K562 (cell line): ENCODE measurements at regions not wholly inside any gene's neighbourhood (a gene's known extent, or its start where the extent isn't known, plus 50 kb on each side); places are given as distances from the start of the nearest gene placed in this dataset.

Experiments used
- ATAC-seq: fragments of 200-7000 bp; cut with Tn5 transposase; 3 replicates; pipeline ENCODE4 v1.9.1; 2020; ENCODE audit warnings: moderate library complexity
- BruUV-seq: library from RNA; stranded (reverse); fragments of 400-500 nt; replicated peaks from 2 replicates; lab custom pipeline; 2021; lab: Mats Ljungman, UMichigan
- CTCF ChIA-PET: fragments of 300-600 bp; formaldehyde crosslinking; extraction: SDS; loops from one replicate; lab custom pipeline; 2021; ENCODE audit warnings: low intra/inter-chr PET ratio; lab: Yijun Ruan, JAX
- POLR2A ChIA-PET: fragments of 300-600, 350-650 bp; sonication (Branson Sonifier 250); formaldehyde crosslinking; extraction: SDS; loops from one replicate; lab custom pipeline; 2021; ENCODE audit warnings: antibody characterized with exemption, inconsistent platforms; lab: Yijun Ruan, JAX
- DNase-seq, 4 experiments: peaks; one replicate each; pipeline versions ENCODE4 v3.0.0 to v3.0.0-alpha.2; 2011 to 2018; ENCODE audit warnings: low spot score in 3 of 4, mixed read lengths in 3 of 4; ENCODE audit errors: extremely low read depth in 1 of 4
- FAIRE-seq: peaks from 2 replicates; lab custom pipeline; 2011; peaks lifted over from hg19 to GRCh38; lab: Jason Lieb, UNC
- H2AFZ ChIP-seq: 2 replicates; pipeline ENCODE4 v1.6.0; 2011; ENCODE audit warnings: low read depth, low read length, control low read depth, inconsistent platforms
- H3K27ac ChIP-seq: fragments of 200-600 bp; 3 replicates; pipeline ENCODE4 v1.8.0; 2011; ENCODE audit warnings: low read depth, mild to moderate bottlenecking, control low read depth, inconsistent platforms, low read length, moderate library complexity, mixed read lengths; ENCODE audit errors: extremely low read depth
- H3K27me3 ChIP-seq, 2 experiments: fragments of 300-600 bp in 1 of 2; 2 replicates in 1 of 2; 3 replicates in 1 of 2; pipeline versions ENCODE4 v1.6.0 to v1.8.0; 2011; ENCODE audit warnings: inconsistent platforms in 2 of 2, low read length in 2 of 2, mild to moderate bottlenecking in 1 of 2, mixed read lengths in 1 of 2, moderate library complexity in 1 of 2; ENCODE audit not compliant: control insufficient read depth in 2 of 2, insufficient read depth in 2 of 2
- H3K36me3 ChIP-seq: fragments of 300-600 bp; 3 replicates; pipeline ENCODE4 v1.8.0; 2011; ENCODE audit warnings: mild to moderate bottlenecking, low read length, inconsistent platforms; ENCODE audit not compliant: control insufficient read depth, insufficient read depth
- H3K4me1 ChIP-seq, 2 experiments: fragments of 200-600 bp in 1 of 2; replicated peaks in 1 of 2; 2 replicates in 1 of 2; 3 replicates in 1 of 2; pipeline versions ENCODE4 v1.5.1 to v1.8.0; 2011; ENCODE audit warnings: inconsistent platforms in 2 of 2, low read length in 2 of 2, mild to moderate bottlenecking in 1 of 2, mixed read lengths in 1 of 2, moderate library complexity in 1 of 2; ENCODE audit not compliant: control insufficient read depth in 2 of 2, insufficient read depth in 2 of 2
- H3K4me2 ChIP-seq: 2 replicates; pipeline ENCODE4 v1.6.1; 2011; ENCODE audit warnings: low read length, control low read depth, inconsistent platforms, mixed read lengths; ENCODE audit not compliant: insufficient read depth
- H3K4me3 ChIP-seq: fragments of 200-600 bp; sonication (generic), shearing (Covaris generic); 2 replicates; pipeline ENCODE4 v1.5.1; 2016; ENCODE audit warnings: control low read depth, inconsistent platforms
- H3K79me2 ChIP-seq: fragments of 200-600 bp; 3 replicates; pipeline ENCODE4 v1.8.0; 2011; ENCODE audit warnings: low read length, inconsistent platforms; ENCODE audit not compliant: control insufficient read depth, insufficient read depth
- H3K9ac ChIP-seq, 2 experiments: 2 replicates each; pipeline versions ENCODE4 v1.6.0 to v1.6.1; 2011; ENCODE audit warnings: low read depth in 2 of 2, low read length in 2 of 2, control low read depth in 1 of 2, inconsistent platforms in 1 of 2, mild to moderate bottlenecking in 1 of 2, mixed read lengths in 1 of 2; ENCODE audit not compliant: insufficient read depth in 1 of 2
- H3K9me1 ChIP-seq: one replicate; pipeline ENCODE4 v1.6.0; 2011; ENCODE audit warnings: inconsistent platforms, mild to moderate bottlenecking, low read length, moderate library complexity; ENCODE audit not compliant: control insufficient read depth, insufficient read depth
- H3K9me3 ChIP-seq: replicated peaks from 2 replicates; pipeline ENCODE4 v1.5.1; 2011; ENCODE audit warnings: low read depth, low read length, inconsistent platforms; ENCODE audit not compliant: control insufficient read depth, insufficient read depth
- H4K20me1 ChIP-seq: replicated peaks from 2 replicates; pipeline ENCODE4 v1.6.1; 2011; ENCODE audit warnings: low read length, inconsistent platforms, mixed read lengths; ENCODE audit not compliant: control insufficient read depth, insufficient read depth
- ADNP ChIP-seq: fragments of 200-800 bp; sonication (Bioruptor generic); IDR thresholded peaks from 2 replicates; pipeline ENCODE4 v1.6.1; 2016; ENCODE audit warnings: missing genetic modification characterization, missing compliant biosample characterization
- CBX2 ChIP-seq: fragments of 200-600 bp; sonication (generic); IDR thresholded peaks from one replicate; pipeline ENCODE4 v1.6.1; 2012; ENCODE audit warnings: mild to moderate bottlenecking, low read length, inconsistent platforms; ENCODE audit not compliant: insufficient read depth, poor library complexity, severe bottlenecking
- HIVEP1 ChIP-seq: fragments of 250-450 bp; sonication (Bioruptor Pico); IDR thresholded peaks from 2 replicates; pipeline ENCODE4 v1.4.0; 2020; ENCODE audit warnings: mild to moderate bottlenecking
- POLR2A ChIP-seq: fragments of 450-650 bp; conservative IDR thresholded peaks from 2 replicates; pipeline ENCODE4 v1.6.1; 2016
- RBFOX2 ChIP-seq: fragments of 200-400 bp; formaldehyde crosslinking; IDR thresholded peaks from 2 replicates; pipeline ENCODE4 v1.6.1; 2017; ENCODE audit warnings: low read depth, mild to moderate bottlenecking, low read length, moderate library complexity
- TEAD4 ChIP-seq, 2 experiments: sonication (generic) in 1 of 2; formaldehyde crosslinking in 1 of 2; IDR thresholded peaks; 2 replicates each; pipeline versions ENCODE4 v1.6.1 to v1.8.0; 2012 to 2022; ENCODE audit warnings: borderline replicate concordance in 1 of 2, inconsistent platforms in 1 of 2, low read length in 1 of 2, mild to moderate bottlenecking in 1 of 2, missing genetic modification reagents in 1 of 2
- WGBS: fragments of 100-300 bp; shearing (Covaris generic); methylation state at CpG from one replicate; pipeline ENCODE4 v1.1.6; 2016; ENCODE audit warnings: low coverage, mixed read lengths; ENCODE audit not compliant: insufficient coverage; ENCODE audit errors: missing lambda C conversion rate; 5-methylcytosine and 5-hydroxymethylcytosine counted together
- in situ Hi-C: fragments of 300-500 bp; cut with MboI; formaldehyde crosslinking; loops from 4 replicates; pipeline ENCODE4 v1.15.0; 2018; ENCODE audit warnings: inconsistent platforms, mixed read lengths
- intact Hi-C: fragments of 100-400 bp; cut with micrococcal nuclease; formaldehyde crosslinking; loops from 2 replicates; pipeline ENCODE4 v1.14.2; 2022
- TF ChIP-seq, protein P1 (sequence below): sonication (generic); formaldehyde crosslinking; IDR thresholded peaks from 2 replicates; pipeline ENCODE4 v1.8.1; 2023; ENCODE audit warnings: missing genetic modification reagents, mild to moderate bottlenecking, borderline replicate concordance

DNA sequence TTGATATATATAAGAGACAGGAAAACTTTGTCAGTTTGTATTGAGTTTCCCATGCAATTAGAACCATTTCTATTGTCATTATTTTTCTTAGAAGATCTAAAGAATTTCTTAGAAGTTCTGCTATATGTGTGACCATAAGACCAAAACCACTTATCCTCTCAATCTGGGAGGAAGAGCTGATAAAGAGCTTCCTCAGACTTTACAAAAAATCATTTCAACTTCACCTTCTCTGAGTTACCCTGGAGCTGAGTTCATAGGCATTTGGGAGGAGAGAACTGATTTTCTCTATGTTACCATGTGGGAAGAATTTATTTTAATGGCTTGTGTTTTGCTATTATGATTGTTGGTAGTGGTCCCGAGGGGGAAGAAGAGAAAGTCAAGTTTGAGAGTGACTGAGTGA, 329.3 kb downstream of the GPD2 start:
- Histone ChIP-seq H3K9me3 (no peaks in the 10 kb centered on the region), H4K20me1 (no peaks in the 10 kb centered on the region), H3K36me3 (no peaks in the 10 kb centered on the region), H3K79me2 (no peaks in the 10 kb centered on the region), H3K4me2 (no peak overlapping the region), H3K27me3 (no peaks in the 10 kb centered on the region), H3K4me3 (no peak overlapping the region), H3K4me1 (no peaks in the 10 kb centered on the region), H3K9ac (no peak overlapping the region), H2AFZ (no peak overlapping the region), H3K9me1 (no peaks in the 10 kb centered on the region), H3K27ac (no peak overlapping the region)
- FAIRE-seq, result no peak
- DNase-seq, result no peak
- ATAC-seq, result no peak
- TF ChIP-seq TEAD4 (IDR thresholded peaks at IDR 0.05; ENCODE audit: low read length) (no peak), TEAD4 (CRISPR knock-in tag; IDR thresholded peaks at IDR 0.05; ENCODE audit: borderline replicate concordance) (no peak), RBFOX2 (no peak), CBX2 (no peak), ADNP (tag) (peak; percentile 20; the same call in 1 of the 2 replicates), POLR2A (no peak), HIVEP1 (no peak)
- TF ChIP-seq, protein P1, sequence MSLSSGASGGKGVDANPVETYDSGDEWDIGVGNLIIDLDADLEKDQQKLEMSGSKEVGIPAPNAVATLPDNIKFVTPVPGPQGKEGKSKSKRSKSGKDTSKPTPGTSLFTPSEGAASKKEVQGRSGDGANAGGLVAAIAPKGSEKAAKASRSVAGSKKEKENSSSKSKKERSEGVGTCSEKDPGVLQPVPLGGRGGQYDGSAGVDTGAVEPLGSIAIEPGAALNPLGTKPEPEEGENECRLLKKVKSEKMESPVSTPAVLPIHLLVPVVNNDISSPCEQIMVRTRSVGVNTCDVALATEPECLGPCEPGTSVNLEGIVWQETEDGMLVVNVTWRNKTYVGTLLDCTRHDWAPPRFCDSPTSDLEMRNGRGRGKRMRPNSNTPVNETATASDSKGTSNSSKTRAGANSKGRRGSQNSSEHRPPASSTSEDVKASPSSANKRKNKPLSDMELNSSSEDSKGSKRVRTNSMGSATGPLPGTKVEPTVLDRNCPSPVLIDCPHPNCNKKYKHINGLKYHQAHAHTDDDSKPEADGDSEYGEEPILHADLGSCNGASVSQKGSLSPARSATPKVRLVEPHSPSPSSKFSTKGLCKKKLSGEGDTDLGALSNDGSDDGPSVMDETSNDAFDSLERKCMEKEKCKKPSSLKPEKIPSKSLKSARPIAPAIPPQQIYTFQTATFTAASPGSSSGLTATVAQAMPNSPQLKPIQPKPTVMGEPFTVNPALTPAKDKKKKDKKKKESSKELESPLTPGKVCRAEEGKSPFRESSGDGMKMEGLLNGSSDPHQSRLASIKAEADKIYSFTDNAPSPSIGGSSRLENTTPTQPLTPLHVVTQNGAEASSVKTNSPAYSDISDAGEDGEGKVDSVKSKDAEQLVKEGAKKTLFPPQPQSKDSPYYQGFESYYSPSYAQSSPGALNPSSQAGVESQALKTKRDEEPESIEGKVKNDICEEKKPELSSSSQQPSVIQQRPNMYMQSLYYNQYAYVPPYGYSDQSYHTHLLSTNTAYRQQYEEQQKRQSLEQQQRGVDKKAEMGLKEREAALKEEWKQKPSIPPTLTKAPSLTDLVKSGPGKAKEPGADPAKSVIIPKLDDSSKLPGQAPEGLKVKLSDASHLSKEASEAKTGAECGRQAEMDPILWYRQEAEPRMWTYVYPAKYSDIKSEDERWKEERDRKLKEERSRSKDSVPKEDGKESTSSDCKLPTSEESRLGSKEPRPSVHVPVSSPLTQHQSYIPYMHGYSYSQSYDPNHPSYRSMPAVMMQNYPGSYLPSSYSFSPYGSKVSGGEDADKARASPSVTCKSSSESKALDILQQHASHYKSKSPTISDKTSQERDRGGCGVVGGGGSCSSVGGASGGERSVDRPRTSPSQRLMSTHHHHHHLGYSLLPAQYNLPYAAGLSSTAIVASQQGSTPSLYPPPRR, result no peak
- 0% methylated on average over 1 of the region's 1 CpG for WGBS
- intact Hi-C loops (no loop called here), in situ Hi-C loops (no loop called here)
- BruUV-seq, result no TSS peak
- ChIA-PET CTCF (no interaction called here), POLR2A (no interaction called here)
